ENCODE measurements at regions not wholly inside any gene's neighbourhood (a gene's known extent, or its start where the extent isn't known, plus 50 kb on each side); places are given as distances from the start of the nearest gene placed in this dataset.

DNA sequence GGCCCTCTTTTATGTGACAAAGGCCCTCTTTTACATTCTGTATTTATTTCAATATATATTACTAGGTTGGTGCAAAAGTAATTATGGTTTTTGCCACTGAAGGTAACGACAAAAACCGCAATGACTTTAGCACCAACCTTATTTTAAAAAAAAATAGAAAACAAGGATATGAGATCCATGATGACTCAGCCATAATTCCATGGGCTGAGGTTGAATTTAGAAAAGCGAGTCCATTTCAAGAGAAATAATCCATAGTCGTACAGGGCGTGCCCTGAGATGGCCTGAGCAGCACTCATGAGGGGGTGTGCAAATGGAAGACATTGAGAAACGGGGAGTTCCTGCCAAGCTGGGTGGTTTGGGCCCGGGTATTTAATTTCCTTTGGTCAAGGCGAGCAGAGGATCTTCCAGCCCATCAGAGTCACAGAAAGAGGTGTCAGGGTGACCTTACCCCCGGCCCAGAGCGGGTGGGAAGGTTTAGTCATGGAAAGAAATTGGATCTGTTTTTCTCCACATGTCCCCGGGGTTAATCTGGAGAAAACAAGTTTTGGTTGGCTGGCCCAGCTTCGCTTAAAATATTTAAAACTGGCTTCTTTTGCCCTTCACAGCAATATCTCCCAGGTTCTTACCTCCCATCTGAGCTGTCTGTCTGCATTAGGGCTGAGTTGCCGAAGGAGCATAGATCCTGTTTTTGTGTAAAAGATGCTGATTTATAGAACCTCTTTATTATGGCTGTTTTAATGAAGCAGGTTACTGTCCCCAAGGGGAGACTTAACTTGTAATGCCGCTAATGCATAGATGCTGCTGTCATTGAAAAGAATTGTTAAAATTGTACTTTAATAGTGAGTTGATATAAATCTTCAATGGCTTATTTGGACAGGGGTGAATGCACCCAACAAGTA, 255.6 kb downstream of the PREX1 start:
- Histone ChIP-seq H3K4me3 (no peak overlapping the region), H3K27ac (peak overlapping the region in 1 of 2 donors; percentile 13), H3K27me3 (no peaks in the 10 kb centered on the region), H3K36me3 (no peaks in the 10 kb centered on the region), H3K9me3 (no peaks in the 10 kb centered on the region), H3K4me1 (no peaks in the 10 kb centered on the region)
- peak; percentile 35 to 73 for DNase-seq
- no peak for TF ChIP-seq POLR2A (IDR thresholded peaks at IDR 0.05)
- TF ChIP-seq, protein P1, sequence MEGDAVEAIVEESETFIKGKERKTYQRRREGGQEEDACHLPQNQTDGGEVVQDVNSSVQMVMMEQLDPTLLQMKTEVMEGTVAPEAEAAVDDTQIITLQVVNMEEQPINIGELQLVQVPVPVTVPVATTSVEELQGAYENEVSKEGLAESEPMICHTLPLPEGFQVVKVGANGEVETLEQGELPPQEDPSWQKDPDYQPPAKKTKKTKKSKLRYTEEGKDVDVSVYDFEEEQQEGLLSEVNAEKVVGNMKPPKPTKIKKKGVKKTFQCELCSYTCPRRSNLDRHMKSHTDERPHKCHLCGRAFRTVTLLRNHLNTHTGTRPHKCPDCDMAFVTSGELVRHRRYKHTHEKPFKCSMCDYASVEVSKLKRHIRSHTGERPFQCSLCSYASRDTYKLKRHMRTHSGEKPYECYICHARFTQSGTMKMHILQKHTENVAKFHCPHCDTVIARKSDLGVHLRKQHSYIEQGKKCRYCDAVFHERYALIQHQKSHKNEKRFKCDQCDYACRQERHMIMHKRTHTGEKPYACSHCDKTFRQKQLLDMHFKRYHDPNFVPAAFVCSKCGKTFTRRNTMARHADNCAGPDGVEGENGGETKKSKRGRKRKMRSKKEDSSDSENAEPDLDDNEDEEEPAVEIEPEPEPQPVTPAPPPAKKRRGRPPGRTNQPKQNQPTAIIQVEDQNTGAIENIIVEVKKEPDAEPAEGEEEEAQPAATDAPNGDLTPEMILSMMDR (IDR thresholded peaks at IDR 0.05) = no peak
- intact Hi-C loops (cut with DNase I; ENCODE audit: low total_unique reads) = no loop called here

DNA sequence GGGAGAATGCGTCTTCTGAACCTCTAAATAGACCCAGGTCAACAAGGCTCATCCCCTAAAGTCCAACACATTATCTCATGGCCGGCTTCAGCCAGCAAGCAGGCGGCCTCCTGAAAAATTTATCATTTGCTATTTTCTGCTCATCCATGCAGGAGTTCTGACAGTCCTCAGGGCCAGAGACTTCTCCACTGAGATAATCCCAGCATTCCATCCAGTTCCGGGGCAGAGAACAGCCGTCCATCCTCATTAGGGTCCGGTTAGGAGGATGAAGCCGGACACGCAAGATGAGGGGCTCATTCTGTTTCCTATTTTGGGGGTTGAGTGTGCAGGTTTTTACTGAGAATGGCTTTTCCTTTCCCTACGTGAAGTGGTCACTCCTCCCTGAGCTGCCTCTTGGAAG, 258.1 kb downstream of the PREX1 start:
- H3K27me3 ChIP-seq = no peaks in the 10 kb centered on the region
- intact Hi-C loops (cut with DNase I; ENCODE audit: low total_unique reads) = no loop called here
- TF ChIP-seq POLR2A (IDR thresholded peaks at IDR 0.05) = no peak
- TF ChIP-seq, protein P1 (IDR thresholded peaks at IDR 0.05) = no peak
- H3K27ac ChIP-seq = no peak overlapping the region
- DNase-seq = no peak
- no peaks in the 10 kb centered on the region for H3K36me3 ChIP-seq
- H3K4me1 ChIP-seq = no peaks in the 10 kb centered on the region
- H3K9me3 ChIP-seq = no peaks in the 10 kb centered on the region
- no peak overlapping the region for H3K4me3 ChIP-seq

DNA sequence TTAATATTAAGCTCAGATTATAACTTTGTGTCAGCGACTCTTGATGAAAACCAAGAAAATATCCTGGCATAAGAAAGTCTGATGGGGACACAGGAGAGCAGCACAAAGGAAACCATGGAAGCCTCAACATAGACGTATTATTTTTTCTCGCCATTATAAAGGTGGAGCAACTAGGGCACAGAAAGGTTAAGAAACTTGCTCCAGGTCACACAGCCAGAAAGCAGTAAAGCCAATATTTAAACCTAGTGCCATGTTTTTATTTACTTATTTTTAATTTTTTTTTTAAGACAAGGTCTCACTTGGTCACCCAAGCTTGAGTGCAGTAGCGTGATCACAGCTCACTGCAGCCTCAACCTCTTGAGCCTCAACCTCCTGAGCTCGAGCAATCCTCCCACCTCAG, 259.3 kb downstream of the PREX1 start:
- TF ChIP-seq, protein P1 (IDR thresholded peaks at IDR 0.05) = no peak
- TF ChIP-seq POLR2A (IDR thresholded peaks at IDR 0.05) = no peak

DNA sequence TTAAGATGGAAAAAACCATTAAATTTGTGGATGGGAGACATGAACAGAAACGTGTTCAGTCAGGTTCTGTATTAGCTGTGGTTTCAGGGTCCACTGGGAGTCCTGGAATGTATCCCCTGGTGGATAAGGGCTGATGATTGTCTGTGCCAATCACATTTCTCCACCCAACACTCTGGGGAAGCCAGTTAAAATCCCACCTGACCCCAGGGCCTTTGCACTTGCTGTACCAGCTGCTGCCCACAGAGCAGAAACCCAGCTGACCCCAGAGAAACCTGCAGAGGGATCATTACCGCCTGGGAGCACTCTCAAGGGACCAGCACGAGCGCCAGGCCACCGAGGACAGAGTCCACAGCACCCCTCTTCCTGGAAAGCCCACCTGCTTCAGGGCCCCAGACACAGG, 260.7 kb downstream of the PREX1 start:
- no peak for DNase-seq
- no peaks in the 10 kb centered on the region for H3K36me3 ChIP-seq
- no peak for TF ChIP-seq POLR2A (IDR thresholded peaks at IDR 0.05)
- TF ChIP-seq, protein P1 (IDR thresholded peaks at IDR 0.05) = no peak
- H3K4me3 ChIP-seq = no peak overlapping the region
- no peaks in the 10 kb centered on the region for H3K9me3 ChIP-seq
- intact Hi-C loops (cut with DNase I; ENCODE audit: low total_unique reads) = no loop called here
- no peak overlapping the region for H3K27ac ChIP-seq
- H3K27me3 ChIP-seq = no peaks in the 10 kb centered on the region
- H3K4me1 ChIP-seq = no peaks in the 10 kb centered on the region

More for the DNA sequence above, 259.3 kb downstream of the PREX1 start:
- DNase-seq = no peak
- H3K36me3 ChIP-seq = no peaks in the 10 kb centered on the region
- H3K4me3 ChIP-seq = no peak overlapping the region
- no peaks in the 10 kb centered on the region for H3K9me3 ChIP-seq
- H3K27me3 ChIP-seq = no peaks in the 10 kb centered on the region
- H3K4me1 ChIP-seq = no peaks in the 10 kb centered on the region
- intact Hi-C loops (cut with DNase I; ENCODE audit: low total_unique reads) = no loop called here
- no peak overlapping the region for H3K27ac ChIP-seq

DNA sequence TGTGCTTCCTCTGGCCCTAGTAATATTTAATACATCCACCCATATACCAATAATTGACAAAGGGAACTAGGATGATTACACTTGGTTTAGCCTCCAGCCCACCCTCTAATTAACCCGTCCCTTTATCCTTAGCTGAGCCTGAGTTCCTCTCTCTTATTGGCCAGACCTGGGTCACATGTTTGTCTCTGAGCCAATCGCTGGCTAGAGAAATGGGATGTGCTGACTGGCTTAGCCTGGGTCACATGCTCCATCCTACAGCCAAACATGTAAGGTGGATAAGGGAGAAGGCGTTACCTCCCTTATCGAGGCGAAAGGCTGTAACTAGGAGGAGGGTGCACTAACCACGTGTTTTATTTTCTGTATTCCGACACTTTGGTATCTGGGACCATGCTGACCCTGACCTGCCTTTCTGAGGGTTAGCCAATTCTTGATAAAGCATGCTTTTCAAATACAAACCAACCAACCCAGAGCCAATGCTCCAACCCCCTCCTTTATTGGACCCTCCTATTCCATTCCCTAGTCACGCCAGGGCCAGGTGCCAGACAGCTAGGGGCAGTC, 262.7 kb downstream of the PREX1 start:
- no peak overlapping the region for H3K4me3 ChIP-seq
- TF ChIP-seq, protein P1 (IDR thresholded peaks at IDR 0.05) = no peak
- no peak for TF ChIP-seq POLR2A (IDR thresholded peaks at IDR 0.05)
- no peaks in the 10 kb centered on the region for H3K36me3 ChIP-seq
- H3K27me3 ChIP-seq = no peaks in the 10 kb centered on the region
- no peaks in the 10 kb centered on the region for H3K9me3 ChIP-seq
- DNase-seq = no peak
- intact Hi-C loops (cut with DNase I; ENCODE audit: low total_unique reads) = no loop called here
- H3K4me1 ChIP-seq = no peaks in the 10 kb centered on the region
- no peak overlapping the region for H3K27ac ChIP-seq
